OCI-LY1 (cell line): ENCODE measurements at regions not wholly inside any gene's neighbourhood (a gene's known extent, or its start where the extent isn't known, plus 50 kb on each side); places are given as distances from the start of the nearest gene placed in this dataset.

Experiments used
- EZH2 ChIP-seq: fragments of 200-600 bp; sonication (generic), shearing (Covaris generic); IDR thresholded peaks from 2 replicates; pipeline ENCODE4 v1.8.0; 2017; ENCODE audit warnings: borderline replicate concordance, mixed run types, mild to moderate bottlenecking, antibody characterized with exemption, low read length, moderate library complexity, mixed read lengths
- TF ChIP-seq, protein P1 (sequence below): fragments of 200-600 bp; sonication (generic), shearing (Covaris generic); IDR thresholded peaks from 2 replicates; pipeline ENCODE4 v1.5.1; 2017; ENCODE audit warnings: mild to moderate bottlenecking, antibody characterized with exemption, low read length, moderate library complexity, mixed read lengths

DNA sequence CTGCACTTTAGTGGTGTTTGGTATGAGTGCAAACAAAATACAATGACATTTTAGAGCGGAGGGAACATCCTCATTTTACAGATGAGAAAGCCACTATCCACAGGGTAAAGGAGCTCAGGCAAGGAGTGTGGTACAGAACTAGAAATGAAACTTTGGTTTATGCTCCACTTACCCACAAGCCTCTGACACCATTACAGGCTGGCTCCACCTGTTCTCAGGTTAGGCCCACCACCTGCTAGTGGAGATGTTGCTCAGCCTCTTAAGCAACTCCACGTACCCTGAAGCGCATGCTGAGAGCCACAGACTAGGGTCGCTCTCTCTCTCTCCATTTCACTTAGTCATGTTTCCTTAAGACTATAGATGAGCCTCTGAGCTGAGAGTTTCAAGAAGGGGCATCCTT is 130.0 kb downstream of the MBD2 start:
- TF ChIP-seq, protein P1, sequence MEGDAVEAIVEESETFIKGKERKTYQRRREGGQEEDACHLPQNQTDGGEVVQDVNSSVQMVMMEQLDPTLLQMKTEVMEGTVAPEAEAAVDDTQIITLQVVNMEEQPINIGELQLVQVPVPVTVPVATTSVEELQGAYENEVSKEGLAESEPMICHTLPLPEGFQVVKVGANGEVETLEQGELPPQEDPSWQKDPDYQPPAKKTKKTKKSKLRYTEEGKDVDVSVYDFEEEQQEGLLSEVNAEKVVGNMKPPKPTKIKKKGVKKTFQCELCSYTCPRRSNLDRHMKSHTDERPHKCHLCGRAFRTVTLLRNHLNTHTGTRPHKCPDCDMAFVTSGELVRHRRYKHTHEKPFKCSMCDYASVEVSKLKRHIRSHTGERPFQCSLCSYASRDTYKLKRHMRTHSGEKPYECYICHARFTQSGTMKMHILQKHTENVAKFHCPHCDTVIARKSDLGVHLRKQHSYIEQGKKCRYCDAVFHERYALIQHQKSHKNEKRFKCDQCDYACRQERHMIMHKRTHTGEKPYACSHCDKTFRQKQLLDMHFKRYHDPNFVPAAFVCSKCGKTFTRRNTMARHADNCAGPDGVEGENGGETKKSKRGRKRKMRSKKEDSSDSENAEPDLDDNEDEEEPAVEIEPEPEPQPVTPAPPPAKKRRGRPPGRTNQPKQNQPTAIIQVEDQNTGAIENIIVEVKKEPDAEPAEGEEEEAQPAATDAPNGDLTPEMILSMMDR: no peak
- TF ChIP-seq EZH2: no peak
